Common myeloid progenitor, CD34-positive (primary cell): ENCODE measurements at regions not wholly inside any gene's neighbourhood (a gene's known extent, or its start where the extent isn't known, plus 50 kb on each side); places are given as distances from the start of the nearest gene placed in this dataset.

ENCODE experiments used
- CTCF ChIA-PET: fragments of 350-600 bp; sonication (Branson Sonifier 250); formaldehyde crosslinking; loops from one replicate; lab custom pipeline; 2021; ENCODE audit warnings: antibody characterized with exemption; lab: Charles Lee
- POLR2A ChIA-PET: fragments of 350-600 bp; sonication (Branson Sonifier 250); formaldehyde crosslinking; loops from one replicate; lab custom pipeline; 2021; ENCODE audit warnings: antibody characterized with exemption; lab: Charles Lee
- DNase-seq, 3 donors: peaks; one replicate each; pipeline versions ENCODE4 v3.0.0 to v3.0.0-alpha.2; 2013
- H3K27ac ChIP-seq, 2 experiments: 1 replicate in 1 of 2; 2 replicates in 1 of 2; pipeline ENCODE4 v1.7.0; 2013; ENCODE audit warnings: inconsistent platforms in 2 of 2, low read length in 2 of 2, mild to moderate bottlenecking in 2 of 2, low read depth in 1 of 2, moderate library complexity in 1 of 2; ENCODE audit not compliant: severe bottlenecking in 2 of 2, insufficient read depth in 1 of 2, poor library complexity in 1 of 2
- H3K27me3 ChIP-seq, 5 experiments: replicated peaks in 2 of 5; 1 replicate in 3 of 5; 2 replicates in 2 of 5; pipeline versions ENCODE4 v1.6.1 to v1.7.0; 2013; ENCODE audit warnings: low read length in 4 of 5, mild to moderate bottlenecking in 2 of 5, moderate library complexity in 2 of 5, inconsistent platforms in 1 of 5; ENCODE audit not compliant: insufficient read depth in 5 of 5, control insufficient read depth in 4 of 5
- H3K36me3 ChIP-seq, 4 experiments: 1 replicate in 2 of 4; 2 replicates in 2 of 4; pipeline versions ENCODE4 v1.6.1 to v1.7.0; 2013; ENCODE audit warnings: low read length in 3 of 4, control low read depth in 1 of 4, mild to moderate bottlenecking in 1 of 4; ENCODE audit not compliant: control insufficient read depth in 4 of 4, insufficient read depth in 4 of 4
- H3K4me1 ChIP-seq, 4 experiments: 1 replicate in 3 of 4; 2 replicates in 1 of 4; pipeline versions ENCODE4 v1.6.1 to v1.7.1; 2013; ENCODE audit warnings: low read length in 3 of 4, mild to moderate bottlenecking in 3 of 4, control low read depth in 1 of 4, inconsistent platforms in 1 of 4, moderate library complexity in 1 of 4; ENCODE audit not compliant: control insufficient read depth in 4 of 4, insufficient read depth in 4 of 4; ENCODE audit errors: control extremely low read depth in 1 of 4
- H3K4me3 ChIP-seq, 7 experiments: 1 replicate in 4 of 7; 2 replicates in 3 of 7; pipeline versions ENCODE4 v1.5.1 to v1.7.0; 2013; ENCODE audit warnings: mild to moderate bottlenecking in 7 of 7, low read length in 6 of 7, moderate library complexity in 6 of 7, inconsistent platforms in 2 of 7, low read depth in 2 of 7, control low read depth in 1 of 7; ENCODE audit not compliant: insufficient read depth in 4 of 7, control insufficient read depth in 1 of 7; ENCODE audit errors: extremely low read depth in 1 of 7
- H3K9me3 ChIP-seq, 5 experiments: 1 replicate in 4 of 5; 2 replicates in 1 of 5; pipeline versions ENCODE4 v1.6.1 to v1.7.1; 2013; ENCODE audit warnings: low read length in 4 of 5, mild to moderate bottlenecking in 2 of 5, inconsistent platforms in 1 of 5, low read depth in 1 of 5, moderate library complexity in 1 of 5; ENCODE audit not compliant: control insufficient read depth in 4 of 5, insufficient read depth in 2 of 5; ENCODE audit errors: control extremely low read depth in 1 of 5
- WGBS: methylation state at CpG from one replicate; pipeline ENCODE4 v1.1.5; 2013; ENCODE audit not compliant: insufficient coverage; 5-methylcytosine and 5-hydroxymethylcytosine counted together

DNA sequence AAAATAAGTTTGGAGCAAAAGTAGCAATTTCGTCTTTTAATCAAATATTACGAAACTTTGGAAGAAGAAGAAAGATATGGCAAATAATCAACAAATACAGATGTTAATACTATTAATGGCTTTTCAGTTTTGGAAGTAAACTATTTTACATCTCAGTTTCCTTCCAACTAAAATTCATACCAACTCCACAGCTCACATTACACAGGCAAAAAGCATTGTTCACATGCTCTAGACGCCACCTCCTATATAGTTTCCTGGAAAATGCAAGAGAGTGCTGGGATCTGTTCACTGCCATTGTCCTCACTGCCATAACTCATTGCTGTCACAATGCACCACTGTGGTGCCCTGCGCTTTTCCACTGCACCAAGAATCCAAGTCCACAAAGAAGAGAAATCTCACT lies 149.0 kb upstream of the FTMT start:
- CTCF ChIA-PET, result interaction anchor here (1.3 kb wide), 1 partner anchor 27 kb away, joined by 3 read pairs; no protein-coding TSS in a partner anchor
- Histone ChIP-seq H3K36me3 (no peaks in the 10 kb centered on the region), H3K4me3 (no peak overlapping the region), H3K4me1 (no peaks in the 10 kb centered on the region), H3K9me3 (no peaks in the 10 kb centered on the region), H3K27ac (no peak overlapping the region), H3K27me3 (no peaks in the 10 kb centered on the region)
- no peak for DNase-seq
- no CpG with 5 or more reads among the region's 4 CpGs for WGBS
- POLR2A ChIA-PET, result no interaction called here

GRCh38 chr5:121704291-121704690 lies 147.4 kb upstream of the FTMT start:
- no peaks in the 10 kb centered on the region for H3K4me1 ChIP-seq
- ChIA-PET CTCF (no interaction called here), POLR2A (no interaction called here)
- no peak overlapping the region for H3K4me3 ChIP-seq
- no peaks in the 10 kb centered on the region for H3K27me3 ChIP-seq
- no peaks in the 10 kb centered on the region for H3K9me3 ChIP-seq
- H3K27ac ChIP-seq, result no peak overlapping the region
- no peaks in the 10 kb centered on the region for H3K36me3 ChIP-seq
- DNase-seq, result no peak

- CTCF ChIA-PET, result no interaction called here
- 100% methylated on average over 1 of the region's 2 CpGs for WGBS
- H3K27me3 ChIP-seq, result no peaks in the 10 kb centered on the region
- POLR2A ChIA-PET, result no interaction called here
- DNase-seq, result no peak
- H3K36me3 ChIP-seq, result no peaks in the 10 kb centered on the region
- no peak overlapping the region for H3K4me3 ChIP-seq
- H3K4me1 ChIP-seq, result no peaks in the 10 kb centered on the region
- no peak overlapping the region for H3K27ac ChIP-seq
- no peaks in the 10 kb centered on the region for H3K9me3 ChIP-seq
Observed at GRCh38 chr5:121706686-121707085, 145.0 kb upstream of the FTMT start.

DNA sequence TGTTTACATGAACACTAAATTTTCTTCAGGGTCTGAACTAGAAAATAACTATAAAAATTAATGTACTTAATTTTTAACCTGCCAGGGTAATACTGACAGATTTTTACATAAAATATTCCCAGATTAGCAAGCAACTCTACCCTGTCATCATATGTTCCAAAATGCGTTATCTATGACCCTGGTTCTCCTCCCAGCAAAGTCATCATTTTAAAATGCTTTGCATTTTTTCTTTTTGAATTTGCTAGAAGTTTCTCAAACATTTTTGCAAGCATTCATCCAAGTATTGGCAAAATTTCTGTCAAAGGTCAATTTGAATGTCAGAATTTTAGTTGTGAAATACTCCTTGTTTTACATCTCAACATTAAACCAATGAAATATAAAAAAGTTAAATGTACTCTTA lies 144.5 kb upstream of the FTMT start:
- POLR2A ChIA-PET, result no interaction called here
- no peaks in the 10 kb centered on the region for H3K4me1 ChIP-seq
- H3K27ac ChIP-seq, result no peak overlapping the region
- CTCF ChIA-PET, result no interaction called here
- no peak overlapping the region for H3K4me3 ChIP-seq
- no peaks in the 10 kb centered on the region for H3K9me3 ChIP-seq
- DNase-seq, result no peak
- H3K27me3 ChIP-seq, result no peaks in the 10 kb centered on the region
- no peaks in the 10 kb centered on the region for H3K36me3 ChIP-seq
- 100% methylated on average over 1 of the region's 1 CpG for WGBS

- Histone ChIP-seq H3K27ac (no peak overlapping the region), H3K4me1 (no peaks in the 10 kb centered on the region), H3K9me3 (no peaks in the 10 kb centered on the region), H3K27me3 (no peaks in the 10 kb centered on the region), H3K4me3 (no peak overlapping the region), H3K36me3 (no peaks in the 10 kb centered on the region)
- DNase-seq, result no peak
- ChIA-PET POLR2A (no interaction called here), CTCF (no interaction called here)
Observed at GRCh38 chr5:121711416-121711815, 140.3 kb upstream of the FTMT start.

DNA sequence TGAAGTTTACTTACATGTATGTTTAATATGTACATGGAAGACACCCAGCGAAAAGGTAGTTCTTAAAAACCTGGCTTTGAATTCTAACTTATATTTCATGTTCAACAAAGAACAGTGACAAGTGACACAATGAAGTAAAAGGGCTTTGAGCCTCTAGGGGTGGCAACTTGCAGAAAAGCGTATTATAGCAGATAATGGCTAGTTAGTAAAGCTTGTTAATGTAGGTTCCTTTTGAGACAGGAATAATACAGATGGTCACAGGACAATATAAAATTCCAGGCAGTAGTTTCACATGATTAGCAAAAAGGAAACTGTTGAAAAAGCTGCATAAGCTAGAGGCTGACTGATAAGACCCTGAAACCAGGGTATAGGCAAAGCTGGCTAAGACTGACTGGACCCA lies 132.4 kb upstream of the FTMT start:
- peak in 1 of 3 donors; percentile 7 for DNase-seq
- Histone ChIP-seq H3K9me3 (no peaks in the 10 kb centered on the region), H3K27me3 (no peaks in the 10 kb centered on the region), H3K4me1 (no peaks in the 10 kb centered on the region), H3K27ac (no peak overlapping the region), H3K4me3 (no peak overlapping the region), H3K36me3 (no peaks in the 10 kb centered on the region)
- POLR2A ChIA-PET, result no interaction called here
- WGBS, result 50% methylated on average over 1 of the region's 2 CpGs
- CTCF ChIA-PET, result no interaction called here

DNA sequence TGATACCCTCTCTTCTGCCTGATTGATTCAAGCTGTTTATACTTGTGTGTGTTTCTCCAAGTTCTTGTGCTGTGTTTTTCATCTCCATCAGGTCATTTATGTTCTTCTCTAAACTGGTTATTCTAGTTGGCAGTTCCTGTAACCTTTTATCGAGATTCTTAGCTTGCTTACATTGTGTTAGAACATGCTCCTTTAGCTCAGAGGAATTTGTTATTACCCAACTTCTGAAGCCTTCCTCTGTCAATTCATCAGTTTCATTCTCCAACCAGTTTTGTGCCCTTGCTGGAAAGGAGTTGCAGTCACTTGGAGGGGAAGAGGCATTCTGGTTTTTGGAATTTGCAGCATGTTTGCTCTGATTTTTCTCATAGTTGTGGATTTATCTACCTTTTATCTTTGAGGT lies 126.2 kb upstream of the FTMT start:
- no CpG with 5 or more reads among the region's 1 CpG for WGBS
- no peaks in the 10 kb centered on the region for H3K4me1 ChIP-seq
- no peaks in the 10 kb centered on the region for H3K27me3 ChIP-seq
- CTCF ChIA-PET, result no interaction called here
- no peak overlapping the region for H3K4me3 ChIP-seq
- H3K9me3 ChIP-seq, result no peaks in the 10 kb centered on the region
- no peak overlapping the region for H3K27ac ChIP-seq
- no peaks in the 10 kb centered on the region for H3K36me3 ChIP-seq
- no peak for DNase-seq
- POLR2A ChIA-PET, result no interaction called here
